ENCODE measurements at regions not wholly inside any gene's neighbourhood (a gene's known extent, or its start where the extent isn't known, plus 50 kb on each side); places are given as distances from the start of the nearest gene placed in this dataset.

GRCh38 chr13:63954683-63955082 lies 2539.0 kb upstream of the PCDH20 start:
- Histone ChIP-seq H3K79me2 (ENCODE audit: insufficient read depth, low read length) (no peaks in the 10 kb centered on the region), H4K20me1 (ENCODE audit: low read depth, low read length) (no peaks in the 10 kb centered on the region), H3K9me3 (ENCODE audit: insufficient read depth, low read length) (peaks cover 7% of the 10 kb centered on the region; the same call in 1 of the 2 replicates), H3K4me3 (ENCODE audit: insufficient read depth, low read length, poor library complexity, severe bottlenecking) (no peak overlapping the region), H3K9me2 (replicated peaks; ENCODE audit: insufficient read depth, low read length) (no peaks in the 10 kb centered on the region), H3K36me3 (ENCODE audit: low read length) (no peaks in the 10 kb centered on the region), H3K9ac (ENCODE audit: low read length) (no peak overlapping the region), H3K27ac (ENCODE audit: low read depth, low read length) (no peak overlapping the region), H3K27me3 (ENCODE audit: low read length) (no peaks in the 10 kb centered on the region), H3F3A (ENCODE audit: insufficient read depth) (no peaks in the 10 kb centered on the region), H2AFZ (ENCODE audit: low read depth, low read length, severe bottlenecking) (no peak overlapping the region), H3K4me2 (ENCODE audit: low read depth, low read length, poor library complexity, severe bottlenecking) (no peak overlapping the region)
- TF ChIP-seq CTCF (IDR thresholded peaks at IDR 0.05; ENCODE audit: insufficient read depth, low read length, poor library complexity, severe bottlenecking) (no peak), EZH2phosphoT487 (conservative IDR thresholded peaks at IDR 0.05; ENCODE audit: low read length) (no peak)

GRCh38 chr13:63948045-63948444 lies 2532.4 kb upstream of the PCDH20 start:
- no peak overlapping the region for H3K4me2 ChIP-seq (ENCODE audit: low read depth, low read length, poor library complexity, severe bottlenecking)
- H3K27me3 ChIP-seq (ENCODE audit: low read length), result no peaks in the 10 kb centered on the region
- H3K9ac ChIP-seq (ENCODE audit: low read length), result no peak overlapping the region
- no peaks in the 10 kb centered on the region for H3K9me2 ChIP-seq (replicated peaks; ENCODE audit: insufficient read depth, low read length)
- no peaks in the 10 kb centered on the region for H3K79me2 ChIP-seq (ENCODE audit: insufficient read depth, low read length)
- H3K27ac ChIP-seq (ENCODE audit: low read depth, low read length), result no peak overlapping the region
- H2AFZ ChIP-seq (ENCODE audit: low read depth, low read length, severe bottlenecking), result no peak overlapping the region
- TF ChIP-seq CTCF (IDR thresholded peaks at IDR 0.05; ENCODE audit: insufficient read depth, low read length, poor library complexity, severe bottlenecking) (no peak), EZH2phosphoT487 (conservative IDR thresholded peaks at IDR 0.05; ENCODE audit: low read length) (no peak)
- H3K9me3 ChIP-seq (ENCODE audit: insufficient read depth, low read length), result no peaks in the 10 kb centered on the region
- no peak overlapping the region for H3K4me3 ChIP-seq (ENCODE audit: insufficient read depth, low read length, poor library complexity, severe bottlenecking)
- H4K20me1 ChIP-seq (ENCODE audit: low read depth, low read length), result no peaks in the 10 kb centered on the region
- no peaks in the 10 kb centered on the region for H3K36me3 ChIP-seq (ENCODE audit: low read length)
- H3F3A ChIP-seq (ENCODE audit: insufficient read depth), result no peaks in the 10 kb centered on the region

- H3K4me3 ChIP-seq (ENCODE audit: insufficient read depth, low read length, poor library complexity, severe bottlenecking), result no peak overlapping the region
Measured at GRCh38 chr13:63944911-63945310, 2529.3 kb upstream of the PCDH20 start.

More at GRCh38 chr13:63944911-63945310, 2529.3 kb upstream of the PCDH20 start:
- Histone ChIP-seq H3K27ac (ENCODE audit: low read depth, low read length) (no peak overlapping the region), H3K9ac (ENCODE audit: low read length) (no peak overlapping the region), H3K4me2 (ENCODE audit: low read depth, low read length, poor library complexity, severe bottlenecking) (peak overlapping the region; percentile 2), H3K9me3 (ENCODE audit: insufficient read depth, low read length) (no peaks in the 10 kb centered on the region), H3K27me3 (ENCODE audit: low read length) (no peaks in the 10 kb centered on the region), H3K79me2 (ENCODE audit: insufficient read depth, low read length) (no peaks in the 10 kb centered on the region), H3K36me3 (ENCODE audit: low read length) (no peaks in the 10 kb centered on the region), H3K9me2 (replicated peaks; ENCODE audit: insufficient read depth, low read length) (no peaks in the 10 kb centered on the region), H4K20me1 (ENCODE audit: low read depth, low read length) (no peaks in the 10 kb centered on the region), H3F3A (ENCODE audit: insufficient read depth) (no peaks in the 10 kb centered on the region), H2AFZ (ENCODE audit: low read depth, low read length, severe bottlenecking) (peak overlapping the region; percentile 95)
- TF ChIP-seq EZH2phosphoT487 (conservative IDR thresholded peaks at IDR 0.05; ENCODE audit: low read length), result no peak
- TF ChIP-seq CTCF (IDR thresholded peaks at IDR 0.05; ENCODE audit: insufficient read depth, low read length, poor library complexity, severe bottlenecking), result no peak

Data from SU-DHL-6 (cell line).